NCI-H82 (cell line): ENCODE measurements at regions not wholly inside any gene's neighbourhood (a gene's known extent, or its start where the extent isn't known, plus 50 kb on each side); places are given as distances from the start of the nearest gene placed in this dataset.

Experiments
- DNase-seq: peaks from one replicate; lab custom pipeline; 2025; lab: John Stamatoyannopoulos, UW

- no peak for DNase-seq
Observed at GRCh38 chrX:22664826-22665225, 334.9 kb upstream of the DDX53 start.

DNA sequence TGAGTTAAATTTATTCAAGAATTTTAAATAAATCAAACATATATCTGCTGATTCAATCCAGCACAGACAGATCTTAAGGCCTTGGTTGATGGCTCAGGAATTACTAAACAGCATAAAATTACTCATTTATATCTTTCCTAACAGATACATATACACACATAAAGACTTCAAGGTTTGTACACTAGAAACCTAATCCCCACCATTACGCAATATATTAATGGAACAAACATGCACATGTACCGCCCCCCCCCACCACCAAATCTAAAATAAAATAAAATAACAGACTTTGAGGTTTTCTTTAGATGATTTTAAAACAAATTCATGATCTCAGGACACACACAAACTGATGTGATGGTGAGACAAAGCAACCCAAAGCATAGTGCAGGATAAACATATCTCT, 333.9 kb upstream of the DDX53 start:
- DNase-seq = no peak

DNA sequence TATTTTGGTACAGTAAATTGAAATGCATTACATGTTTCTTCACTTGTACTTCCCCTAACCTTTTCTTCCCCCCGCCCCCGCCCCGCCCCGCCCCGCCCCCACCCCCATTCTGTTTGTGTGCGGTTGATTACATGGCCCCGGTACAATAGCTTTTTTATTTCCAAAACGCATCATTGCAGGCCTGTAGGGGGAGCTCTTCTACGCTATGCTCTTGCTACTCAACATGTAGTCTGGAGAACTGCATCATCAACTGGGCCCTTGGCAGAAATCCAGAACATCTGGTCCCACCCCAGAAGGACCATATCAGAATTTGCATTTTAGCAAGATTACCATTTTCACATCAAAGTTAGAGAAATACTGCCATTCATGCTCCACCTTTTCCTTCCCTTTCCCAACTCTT, 333.3 kb upstream of the DDX53 start:
- DNase-seq = peak; percentile 62

DNA sequence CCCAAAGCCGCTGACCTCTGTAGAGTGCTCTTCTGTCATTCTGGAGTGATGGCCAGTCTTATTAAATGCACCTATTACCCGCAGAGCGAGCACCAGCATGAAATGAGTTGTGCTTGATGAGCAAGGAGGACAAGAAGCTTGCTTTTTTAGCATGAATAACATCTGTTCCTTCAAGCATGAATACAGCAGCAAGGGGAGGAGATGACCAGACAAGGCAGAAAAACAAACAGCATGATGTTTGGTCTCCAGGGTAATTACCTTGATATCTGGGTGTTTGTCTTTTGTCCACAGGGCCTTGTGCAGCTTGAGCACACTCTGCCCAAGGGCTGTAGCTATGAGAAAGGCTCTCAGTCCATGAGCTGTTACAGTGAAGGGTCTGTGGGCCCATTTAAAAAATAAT, 324.8 kb upstream of the DDX53 start:
- DNase-seq = no peak

GRCh38 chrX:22686138-22686541, 313.6 kb upstream of the DDX53 start:
- no peak for DNase-seq

GRCh38 chrX:22689290-22689689, 310.5 kb upstream of the DDX53 start:
- DNase-seq = no peak

DNA sequence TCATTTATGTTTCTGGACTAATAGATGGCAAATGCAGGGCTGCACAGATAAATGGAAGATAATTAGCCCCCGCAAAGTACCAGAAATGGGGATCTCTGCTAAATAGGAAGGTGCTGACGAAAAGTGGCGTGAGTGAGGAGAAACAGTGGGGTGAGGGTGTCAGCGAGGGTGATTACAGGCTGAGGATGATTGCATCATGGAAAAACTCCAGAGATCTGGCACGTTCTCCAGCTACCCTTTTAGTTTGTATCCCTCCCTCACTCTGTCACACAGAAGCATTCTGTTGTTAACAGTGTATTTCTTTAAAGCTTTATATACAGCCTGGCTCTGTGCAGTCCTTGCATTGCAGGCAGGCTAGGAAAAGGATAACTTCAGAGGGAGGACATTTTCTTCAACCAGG, 309.6 kb upstream of the DDX53 start:
- no peak for DNase-seq

DNA sequence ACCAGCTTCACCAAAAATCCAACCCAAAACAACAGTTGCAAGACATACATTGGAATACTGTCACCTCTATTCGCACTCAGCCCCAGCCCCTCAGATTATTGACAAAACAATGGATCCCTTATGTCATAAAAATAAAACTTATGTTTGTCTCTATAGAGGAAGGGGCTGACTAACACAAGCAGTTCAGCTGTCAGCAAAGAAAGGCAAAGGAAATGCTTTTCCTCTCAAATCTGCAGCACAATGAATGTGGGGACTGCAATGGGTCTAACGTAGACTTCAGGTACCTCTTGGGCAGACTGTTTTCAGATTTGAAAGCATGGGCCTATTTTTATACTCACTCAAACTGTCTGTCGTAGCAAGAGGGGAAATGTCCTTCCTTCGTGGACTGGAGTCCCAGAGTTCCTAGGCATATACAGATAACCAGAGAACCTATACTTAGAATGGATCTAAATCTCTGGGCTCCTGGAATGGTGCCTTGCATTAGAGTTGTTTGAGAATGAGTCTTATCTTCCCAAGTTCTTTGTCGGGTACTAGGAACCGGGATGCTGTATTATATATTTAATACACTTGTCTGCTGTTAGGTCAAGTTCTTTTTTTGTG, 307.7 kb upstream of the DDX53 start:
- no peak for DNase-seq

- no peak for DNase-seq
Observed at GRCh38 chrX:22698151-22698550, 301.6 kb upstream of the DDX53 start.

DNA sequence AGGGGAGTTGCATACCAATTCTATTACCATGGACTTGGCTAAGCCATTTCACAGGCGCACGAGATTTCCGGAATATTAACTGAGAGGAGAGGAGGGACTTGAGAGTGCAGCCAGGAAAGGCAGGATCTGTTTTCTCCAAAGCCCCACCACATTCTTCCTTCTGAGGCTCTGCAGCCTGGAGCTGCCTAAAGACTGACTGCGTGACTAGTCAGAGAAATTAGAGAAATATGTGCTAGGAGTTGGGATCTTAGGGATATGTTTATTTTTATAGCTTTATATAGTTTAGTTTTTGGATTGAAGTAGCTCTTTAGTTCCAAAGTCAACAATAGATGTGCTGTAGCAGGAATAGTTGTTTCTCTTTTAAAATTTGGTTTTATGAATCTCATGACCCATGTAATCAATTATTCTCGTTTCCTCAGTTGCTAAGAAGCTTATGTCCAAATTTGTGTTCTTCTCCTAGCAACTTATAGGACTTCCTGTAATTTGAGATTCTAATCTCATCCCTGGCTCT, 300.1 kb upstream of the DDX53 start:
- no peak for DNase-seq

DNA sequence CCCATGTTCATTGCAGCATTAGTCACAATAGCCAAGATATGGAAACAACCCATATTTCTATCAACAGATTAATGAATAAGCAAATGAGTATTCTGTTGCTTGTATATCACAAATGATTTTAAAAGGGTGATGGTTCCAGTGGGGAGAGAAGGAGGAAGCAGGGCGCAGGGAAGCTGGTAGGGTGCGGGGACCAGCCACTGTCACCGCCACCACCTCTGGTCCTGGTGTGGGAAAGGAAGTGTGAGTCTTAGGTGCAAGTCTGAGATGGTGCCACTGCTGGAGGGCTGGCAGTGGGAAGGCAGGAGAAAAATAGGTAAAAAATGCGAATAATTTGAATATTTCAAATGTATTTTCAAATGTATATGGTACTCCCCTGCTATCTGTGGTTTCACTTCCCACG, 286.8 kb upstream of the DDX53 start:
- no peak for DNase-seq

GRCh38 chrX:22730542-22730941, 269.2 kb upstream of the DDX53 start:
- no peak for DNase-seq

- DNase-seq = no peak
Observed at GRCh38 chrX:22737541-22737940, 262.2 kb upstream of the DDX53 start.

DNA sequence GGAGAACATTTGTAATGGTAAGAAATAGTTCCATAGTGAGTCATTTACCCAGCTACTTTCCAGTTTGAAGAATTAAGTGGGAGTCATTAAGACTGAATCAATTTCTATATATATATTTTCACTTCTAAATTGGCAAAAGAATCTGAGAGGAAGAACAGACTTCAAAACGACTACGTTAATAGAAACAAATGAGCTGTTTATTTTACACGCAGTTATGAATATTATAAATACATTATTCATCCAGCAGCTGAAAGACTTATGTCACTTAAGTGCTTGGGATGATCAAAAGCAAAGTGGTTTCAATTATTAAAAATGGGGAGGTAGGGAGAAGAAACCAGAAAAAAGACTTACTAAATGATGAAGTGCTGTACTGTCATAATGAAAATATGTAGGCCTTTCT, 260.5 kb upstream of the DDX53 start:
- no peak for DNase-seq

- DNase-seq = no peak
Observed at GRCh38 chrX:22740836-22741235, 258.9 kb upstream of the DDX53 start.

DNA sequence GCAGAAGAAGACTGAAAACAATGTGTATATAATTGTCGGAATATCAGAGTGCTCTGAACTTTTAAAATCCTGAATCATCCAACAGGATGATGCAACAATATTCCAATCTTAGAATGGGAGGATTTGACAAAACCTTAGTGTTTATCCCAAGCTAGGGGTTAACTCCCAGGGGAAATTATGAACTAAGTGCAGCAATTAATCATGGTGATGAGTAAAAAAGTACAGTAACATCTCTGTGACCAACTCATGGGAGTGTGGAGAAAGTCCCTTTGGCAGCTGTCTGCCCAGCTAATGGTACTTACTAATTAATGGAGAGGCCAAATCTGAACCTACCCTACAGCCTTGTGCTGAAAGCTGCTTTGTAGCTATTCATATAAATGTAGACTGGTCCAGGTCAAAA, 257.6 kb upstream of the DDX53 start:
- DNase-seq = peak; percentile 25

DNA sequence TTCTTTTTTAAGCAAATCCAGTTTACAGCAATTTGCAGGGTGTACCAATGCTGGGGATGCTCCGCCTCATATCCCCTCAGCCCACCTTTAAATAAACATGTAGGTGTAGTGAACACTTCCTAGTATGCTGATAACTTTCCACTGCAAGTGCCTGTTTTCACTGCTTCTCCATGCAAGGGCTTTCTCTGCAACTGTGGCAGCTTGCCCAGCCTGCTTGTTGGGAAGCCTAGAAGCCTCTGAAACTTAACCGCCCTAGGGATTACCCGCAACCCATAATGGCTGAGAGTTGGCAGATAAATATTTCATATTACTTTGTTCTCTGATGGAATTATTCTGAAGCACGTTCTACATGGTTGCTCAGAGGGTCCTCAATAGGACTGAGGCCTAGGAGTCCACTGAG, 253.7 kb upstream of the DDX53 start:
- DNase-seq = no peak

GRCh38 chrX:22748093-22748999, 251.4 kb upstream of the DDX53 start:
- peak; percentile 77 for DNase-seq

DNA sequence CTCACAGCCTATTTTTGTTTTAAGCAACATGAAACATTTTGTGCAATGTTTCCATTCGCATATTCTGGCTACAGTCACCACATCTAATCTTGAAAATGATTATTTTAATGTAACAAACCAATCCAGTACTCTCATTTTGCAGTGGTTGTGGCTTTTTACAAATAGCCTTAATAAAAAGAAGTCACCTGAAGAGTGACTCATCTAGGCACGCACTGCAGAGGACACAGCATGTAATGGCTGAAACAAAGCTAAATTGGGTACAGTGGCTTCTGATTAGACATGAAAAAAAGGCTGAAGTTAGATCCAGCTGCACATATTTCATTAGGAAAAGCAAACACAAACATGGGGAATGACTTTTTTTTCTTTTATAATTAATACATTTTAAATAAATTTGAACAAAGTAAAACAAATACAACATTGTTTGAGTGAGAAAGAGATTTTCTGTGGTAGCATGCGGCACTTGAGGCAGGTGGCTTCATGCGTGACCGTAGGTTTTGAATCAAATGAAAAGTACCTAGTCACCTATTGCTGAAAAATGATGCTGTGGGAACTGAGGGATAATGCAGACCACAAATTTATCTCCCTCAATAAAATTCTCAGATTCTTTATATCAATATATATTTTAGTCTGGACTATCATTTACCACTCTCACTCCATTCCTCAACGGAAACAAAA, 240.8 kb upstream of the DDX53 start:
- no peak for DNase-seq

DNA sequence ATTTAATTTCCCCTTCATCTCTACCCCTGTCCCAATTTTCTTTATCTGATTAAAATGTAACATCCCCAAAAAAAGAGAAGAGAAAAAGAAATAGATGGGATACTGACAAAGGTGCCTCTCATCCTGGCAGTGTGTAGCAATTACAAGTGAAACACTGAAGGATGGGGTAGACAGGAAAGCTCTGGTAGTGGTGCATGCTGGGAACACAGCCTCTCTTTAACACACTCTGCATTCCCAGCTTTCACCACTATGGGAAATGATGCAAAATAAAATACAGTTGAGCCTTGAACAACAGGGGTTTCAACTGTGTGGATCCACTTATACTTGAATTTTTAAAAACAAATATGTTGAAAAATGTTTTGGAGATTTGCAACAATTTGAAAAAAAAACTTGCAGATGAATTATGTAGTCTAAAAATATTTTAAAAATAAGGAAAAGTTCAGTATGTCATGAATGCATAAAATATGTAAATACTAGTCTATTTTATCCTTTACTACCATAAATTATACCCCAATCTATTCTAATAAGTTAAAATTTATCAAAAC, 239.2 kb upstream of the DDX53 start:
- DNase-seq = peak; percentile 9

DNA sequence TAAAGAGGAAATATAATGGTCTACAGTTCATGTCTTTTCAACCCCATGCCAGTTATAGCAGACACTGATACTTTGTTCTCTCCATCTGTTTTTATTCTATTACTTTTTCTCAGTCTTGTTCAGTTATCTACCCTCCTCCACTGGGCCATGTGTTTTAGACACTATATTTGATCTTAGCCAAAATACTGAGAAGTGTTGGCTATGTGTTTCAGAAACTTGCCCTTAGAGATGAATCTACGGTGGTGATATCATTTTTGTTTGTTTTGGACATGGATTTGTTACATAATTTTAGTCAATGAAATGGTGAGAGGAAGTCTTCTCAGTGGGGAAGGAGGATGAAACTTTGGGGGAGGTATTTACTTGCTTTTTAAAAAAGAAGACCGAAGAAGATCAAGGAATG, 211.5 kb upstream of the DDX53 start:
- DNase-seq = no peak

DNA sequence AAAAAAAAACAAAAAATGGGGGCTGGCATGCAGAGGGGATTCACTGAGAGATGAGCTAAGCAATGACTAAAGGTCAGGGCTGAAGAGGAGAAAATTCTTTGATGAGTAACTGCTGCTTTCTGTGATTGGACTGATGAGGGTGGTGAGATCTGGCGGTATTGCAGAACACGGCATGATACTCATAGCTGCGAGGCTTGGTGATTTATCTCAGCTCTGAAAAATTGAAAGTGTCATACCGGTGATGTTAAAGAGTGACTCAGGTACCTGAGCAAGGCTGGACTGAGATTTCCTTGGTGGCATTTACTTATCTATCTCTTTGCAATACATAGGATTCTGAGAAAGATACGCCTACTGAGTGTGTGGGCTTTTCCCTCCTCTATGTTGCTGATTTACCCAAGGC, 204.1 kb upstream of the DDX53 start:
- no peak for DNase-seq

GRCh38 chrX:22800360-22800759, 199.4 kb upstream of the DDX53 start:
- no peak for DNase-seq
